ENCODE measurements at regions not wholly inside any gene's neighbourhood (a gene's known extent, or its start where the extent isn't known, plus 50 kb on each side); places are given as distances from the start of the nearest gene placed in this dataset.
"Not testable (repeated sequence)": the region's sequence is repeated elsewhere in the genome, so short reads cannot be mapped to it uniquely, and the experiment has no call there.

GRCh38 chr12:113569806-113570205, 98.1 kb upstream of the LHX5 start:
- no peak for DNase-seq (ENCODE audit: low spot score)

- DNase-seq (ENCODE audit: low spot score): no peak
These were observed 96.3 kb upstream of the LHX5 start for GRCh38 chr12:113568021-113568420.

GRCh38 chr12:113565368-113565767, 93.7 kb upstream of the LHX5 start:
- DNase-seq (ENCODE audit: low spot score): no peak

GRCh38 chr12:113561068-113561780, 89.6 kb upstream of the LHX5 start:
- no peak for DNase-seq (ENCODE audit: low spot score)

- no peak for DNase-seq (ENCODE audit: low spot score)
These were observed 87.8 kb upstream of the LHX5 start for GRCh38 chr12:113559466-113559865.

- no peak for DNase-seq (ENCODE audit: low spot score)
These were observed 83.6 kb upstream of the LHX5 start for GRCh38 chr12:113555226-113555625.

GRCh38 chr12:113552760-113553159, 81.1 kb upstream of the LHX5 start:
- DNase-seq (ENCODE audit: low spot score): no peak

GRCh38 chr12:113551563-113551962, 79.9 kb upstream of the LHX5 start:
- DNase-seq (ENCODE audit: low spot score): no peak

- DNase-seq (ENCODE audit: low spot score): no peak
These were observed 76.8 kb upstream of the LHX5 start for GRCh38 chr12:113548467-113548866.

GRCh38 chr12:113546916-113547863, 75.5 kb upstream of the LHX5 start:
- DNase-seq (ENCODE audit: low spot score): no peak

- DNase-seq (ENCODE audit: low spot score): no peak
These were observed 66.0 kb upstream of the LHX5 start for GRCh38 chr12:113537751-113538087.

GRCh38 chr12:113537046-113537750, 65.5 kb upstream of the LHX5 start:
- no peak for DNase-seq (ENCODE audit: low spot score)

- no peak for DNase-seq (ENCODE audit: low spot score)
These were observed 63.4 kb upstream of the LHX5 start for GRCh38 chr12:113535100-113535499.

GRCh38 chr12:113534555-113534954, 62.9 kb upstream of the LHX5 start:
- DNase-seq (ENCODE audit: low spot score): no peak

GRCh38 chr12:113533842-113534375, 62.2 kb upstream of the LHX5 start:
- DNase-seq (ENCODE audit: low spot score): no peak

GRCh38 chr12:113532292-113532691, 60.6 kb upstream of the LHX5 start:
- DNase-seq (ENCODE audit: low spot score): no peak

GRCh38 chr12:113531073-113531472, 59.4 kb upstream of the LHX5 start:
- DNase-seq (ENCODE audit: low spot score): not testable (repeated sequence)

- no peak for DNase-seq (ENCODE audit: low spot score)
These were observed 57.1 kb upstream of the LHX5 start for GRCh38 chr12:113528606-113529293.

- DNase-seq (ENCODE audit: low spot score): no peak
These were observed 53.4 kb upstream of the LHX5 start for GRCh38 chr12:113525066-113525465.

GRCh38 chr12:113524495-113524894, 52.8 kb upstream of the LHX5 start:
- DNase-seq (ENCODE audit: low spot score): no peak

- DNase-seq (ENCODE audit: low spot score): no peak
These were observed 50.0 kb upstream of the LHX5 start for GRCh38 chr12:113521708-113522107.
